GM10248 (cell line): ENCODE measurements at regions not wholly inside any gene's neighbourhood (a gene's known extent, or its start where the extent isn't known, plus 50 kb on each side); places are given as distances from the start of the nearest gene placed in this dataset.

ENCODE experiments used
- CTCF ChIA-PET: fragments of 300-600 bp; sonication (Branson Sonifier 250); formaldehyde crosslinking; extraction: SDS; loops from one replicate; lab custom pipeline; 2021; ENCODE audit warnings: antibody characterized with exemption; lab: Yijun Ruan, JAX
- POLR2A ChIA-PET: fragments of 350-650 bp; sonication (Branson Sonifier 250); formaldehyde crosslinking; extraction: SDS; loops from one replicate; lab custom pipeline; 2020; ENCODE audit warnings: antibody characterized with exemption; lab: Yijun Ruan, JAX
- DNase-seq: peaks from one replicate; pipeline ENCODE4 v3.0.0; 2012; ENCODE audit errors: extremely low spot score
- CTCF ChIP-seq: IDR thresholded peaks from 2 replicates; pipeline ENCODE4 v1.5.1; 2012; ENCODE audit warnings: mild to moderate bottlenecking, low read depth; ENCODE audit errors: extremely low read depth, missing control alignments, control extremely low read depth

GRCh38 chr10:60564475-60564874 lies 174.8 kb upstream of the ANK3 start:
- no peak for DNase-seq
- ChIA-PET CTCF (no interaction called here), POLR2A (no interaction called here)
- TF ChIP-seq CTCF = no peak

- ChIA-PET CTCF (no interaction called here), POLR2A (no interaction called here)
- TF ChIP-seq CTCF = no peak
- DNase-seq = no peak
Measured at GRCh38 chr10:60560451-60560850, 170.8 kb upstream of the ANK3 start.

- ChIA-PET POLR2A (no interaction called here), CTCF (interaction anchor here (1.0 kb wide), 1 partner anchor 24 kb away, joined by 3 read pairs; no protein-coding TSS in a partner anchor)
- no peak for TF ChIP-seq CTCF
- no peak for DNase-seq
Measured at GRCh38 chr10:60555700-60556099, 166.0 kb upstream of the ANK3 start.

- no peak for TF ChIP-seq CTCF
- no peak for DNase-seq
- POLR2A ChIA-PET = no interaction called here
- CTCF ChIA-PET = no interaction called here
Measured at GRCh38 chr10:60549686-60550085, 160.0 kb upstream of the ANK3 start.

GRCh38 chr10:60542657-60543056 lies 153.0 kb upstream of the ANK3 start:
- DNase-seq = no peak
- CTCF ChIA-PET = interaction anchor here (1.0 kb wide), 1 partner anchor 11 kb away, joined by 3 read pairs; no protein-coding TSS in a partner anchor
- POLR2A ChIA-PET = no interaction called here
- TF ChIP-seq CTCF = no peak

GRCh38 chr10:60541451-60541850 lies 151.8 kb upstream of the ANK3 start:
- no peak for DNase-seq
- no peak for TF ChIP-seq CTCF
- CTCF ChIA-PET = interaction anchor here (1.0 kb wide), 1 partner anchor 9 kb away, joined by 3 read pairs; no protein-coding TSS in a partner anchor
- POLR2A ChIA-PET = no interaction called here
